22Rv1 (cell line): ENCODE measurements at regions not wholly inside any gene's neighbourhood (a gene's known extent, or its start where the extent isn't known, plus 50 kb on each side); places are given as distances from the start of the nearest gene placed in this dataset.

ENCODE experiments used
- H3K27ac ChIP-seq: fragments of 450-650 bp; 2 replicates; pipeline ENCODE4 v1.5.1; 2017
- ZFX ChIP-seq: fragments of 450-650 bp; IDR thresholded peaks from 2 replicates; pipeline ENCODE4 v1.6.1; 2017; ENCODE audit warnings: antibody characterized with exemption, borderline replicate concordance
- TF ChIP-seq, protein P1 (sequence below): fragments of 450-650 bp; IDR thresholded peaks from 2 replicates; pipeline ENCODE4 v1.5.1; 2017; ENCODE audit warnings: mild to moderate bottlenecking

DNA sequence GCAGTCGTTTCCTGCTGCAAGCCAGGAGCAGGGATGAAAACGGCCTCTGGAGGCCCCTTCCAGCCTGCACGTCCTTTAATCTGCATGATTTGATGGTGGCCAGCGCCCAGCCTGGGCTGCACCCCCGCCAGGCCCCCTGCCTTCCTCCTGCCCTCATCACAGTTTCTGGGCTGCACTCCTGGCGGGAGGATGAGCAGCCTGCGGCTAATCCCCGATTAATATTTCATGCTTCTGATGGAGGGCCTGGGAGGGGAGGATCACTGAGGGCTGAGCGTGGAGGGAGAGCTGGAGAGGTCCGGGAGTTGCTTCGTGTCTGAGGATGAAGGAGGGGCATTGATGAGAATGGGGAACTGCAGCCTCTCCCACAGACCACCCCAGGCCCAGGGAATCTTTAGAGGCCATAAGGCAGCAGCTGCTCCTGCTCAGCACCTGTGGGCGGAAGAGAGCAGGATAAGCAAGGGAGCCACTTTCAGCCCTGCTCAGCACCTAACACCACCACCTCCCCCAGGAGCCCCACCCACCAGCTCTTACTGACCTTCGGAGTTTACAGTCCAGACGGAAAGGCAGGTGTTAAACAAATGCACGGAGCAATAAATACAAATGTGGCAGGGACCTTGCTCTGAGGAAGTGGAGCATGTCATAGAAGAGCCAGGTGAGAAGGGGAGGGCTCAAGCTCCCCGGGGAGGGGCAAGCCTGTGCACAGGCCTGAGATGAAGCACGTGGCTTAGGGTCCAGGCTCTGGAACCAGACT lies 135.0 kb upstream of the NECTIN1 start:
- H3K27ac ChIP-seq = no peak overlapping the region
- TF ChIP-seq, protein P1, sequence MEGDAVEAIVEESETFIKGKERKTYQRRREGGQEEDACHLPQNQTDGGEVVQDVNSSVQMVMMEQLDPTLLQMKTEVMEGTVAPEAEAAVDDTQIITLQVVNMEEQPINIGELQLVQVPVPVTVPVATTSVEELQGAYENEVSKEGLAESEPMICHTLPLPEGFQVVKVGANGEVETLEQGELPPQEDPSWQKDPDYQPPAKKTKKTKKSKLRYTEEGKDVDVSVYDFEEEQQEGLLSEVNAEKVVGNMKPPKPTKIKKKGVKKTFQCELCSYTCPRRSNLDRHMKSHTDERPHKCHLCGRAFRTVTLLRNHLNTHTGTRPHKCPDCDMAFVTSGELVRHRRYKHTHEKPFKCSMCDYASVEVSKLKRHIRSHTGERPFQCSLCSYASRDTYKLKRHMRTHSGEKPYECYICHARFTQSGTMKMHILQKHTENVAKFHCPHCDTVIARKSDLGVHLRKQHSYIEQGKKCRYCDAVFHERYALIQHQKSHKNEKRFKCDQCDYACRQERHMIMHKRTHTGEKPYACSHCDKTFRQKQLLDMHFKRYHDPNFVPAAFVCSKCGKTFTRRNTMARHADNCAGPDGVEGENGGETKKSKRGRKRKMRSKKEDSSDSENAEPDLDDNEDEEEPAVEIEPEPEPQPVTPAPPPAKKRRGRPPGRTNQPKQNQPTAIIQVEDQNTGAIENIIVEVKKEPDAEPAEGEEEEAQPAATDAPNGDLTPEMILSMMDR = no peak
- TF ChIP-seq ZFX = no peak

DNA sequence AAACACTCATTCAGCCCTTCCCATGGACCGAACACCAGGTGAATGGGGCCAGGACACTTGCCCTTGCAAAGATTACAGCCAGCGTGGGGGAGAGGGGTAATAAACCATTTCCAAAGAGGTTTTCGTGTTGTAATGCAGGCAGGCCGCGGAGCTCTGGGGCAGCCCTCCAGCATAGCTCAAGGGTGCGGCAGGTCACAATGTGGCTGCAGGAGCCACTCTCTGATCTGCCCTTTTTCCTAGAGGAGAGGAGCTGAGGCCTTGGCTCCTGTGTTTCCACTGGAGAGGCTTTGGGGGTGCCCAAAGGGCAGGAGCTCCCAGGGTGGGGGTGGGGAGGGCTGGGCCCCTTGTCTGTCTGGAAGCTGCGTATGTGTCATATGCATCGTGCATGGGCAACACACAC lies 134.2 kb upstream of the NECTIN1 start:
- TF ChIP-seq, protein P1 = no peak
- TF ChIP-seq ZFX = no peak
- H3K27ac ChIP-seq = no peak overlapping the region

DNA sequence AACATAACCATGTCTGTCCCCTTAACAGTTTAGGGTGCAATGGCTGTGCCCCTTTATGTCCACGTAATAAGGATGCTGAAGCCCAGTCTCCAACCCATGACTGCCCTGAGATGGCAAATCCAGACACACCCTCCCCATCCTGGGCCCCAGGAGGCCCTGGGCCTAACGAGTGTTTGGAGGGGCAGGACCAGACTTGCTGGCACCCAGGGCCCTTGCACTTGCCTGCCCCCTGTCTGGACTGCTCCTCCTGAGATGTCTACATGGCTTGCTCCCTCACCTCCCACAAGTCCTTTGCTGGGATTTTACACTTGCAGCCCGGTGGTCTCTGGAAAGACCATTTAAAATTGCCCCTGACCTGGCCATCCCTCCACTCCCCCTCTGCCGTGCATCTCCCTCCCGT lies 132.2 kb upstream of the NECTIN1 start:
- TF ChIP-seq, protein P1 = no peak
- TF ChIP-seq ZFX = no peak
- H3K27ac ChIP-seq = no peak overlapping the region

DNA sequence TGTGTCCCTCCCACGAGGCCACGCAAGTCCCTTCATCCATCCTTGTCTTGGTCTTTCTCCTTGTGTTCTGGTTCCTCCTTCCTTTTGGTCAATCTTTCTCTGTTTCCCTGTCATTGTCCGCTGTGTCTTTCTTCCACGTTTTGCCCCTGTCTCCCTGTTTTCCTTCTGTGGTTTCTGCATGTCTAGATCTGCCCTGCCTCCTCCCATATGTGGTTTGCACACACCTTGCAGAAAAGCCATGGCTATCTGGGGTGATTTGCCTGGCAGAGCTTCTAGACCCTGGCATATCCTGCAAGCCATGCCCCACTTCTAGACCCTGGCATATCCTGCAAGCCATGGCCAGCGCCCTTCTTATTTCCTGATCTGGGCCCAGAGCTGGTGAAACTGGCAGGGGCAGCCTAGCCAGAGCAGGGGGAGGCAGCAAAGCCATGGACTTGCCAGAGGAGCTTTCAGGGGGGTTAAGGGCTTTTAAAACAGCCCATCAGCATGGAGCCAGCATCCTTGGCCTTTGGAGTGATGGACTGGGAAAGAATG lies 131.6 kb upstream of the NECTIN1 start:
- TF ChIP-seq, protein P1 = no peak
- TF ChIP-seq ZFX = no peak

DNA sequence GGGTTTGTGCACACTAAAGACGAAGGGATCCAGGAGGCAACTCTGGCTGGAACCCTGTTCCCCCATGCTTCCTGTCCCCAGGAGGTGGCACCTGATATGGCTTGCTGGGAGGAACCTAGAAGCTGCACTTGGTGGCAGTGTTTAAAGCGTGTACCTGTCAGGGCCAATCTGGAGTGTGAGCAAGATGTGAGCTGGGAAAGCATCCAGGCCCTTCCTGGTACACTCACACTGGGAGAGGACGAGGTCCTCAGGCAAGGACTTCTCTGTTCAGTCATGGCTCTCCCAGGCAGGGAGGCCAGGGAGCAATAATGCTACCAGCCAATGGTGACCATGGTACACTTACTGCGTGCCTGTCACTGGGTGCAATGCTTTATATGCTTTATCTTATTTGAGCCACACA lies 130.7 kb upstream of the NECTIN1 start:
- TF ChIP-seq, protein P1 = no peak
- no peak for TF ChIP-seq ZFX
- H3K27ac ChIP-seq = no peak overlapping the region

More for the DNA sequence above, 131.6 kb upstream of the NECTIN1 start:
- no peak overlapping the region for H3K27ac ChIP-seq

DNA sequence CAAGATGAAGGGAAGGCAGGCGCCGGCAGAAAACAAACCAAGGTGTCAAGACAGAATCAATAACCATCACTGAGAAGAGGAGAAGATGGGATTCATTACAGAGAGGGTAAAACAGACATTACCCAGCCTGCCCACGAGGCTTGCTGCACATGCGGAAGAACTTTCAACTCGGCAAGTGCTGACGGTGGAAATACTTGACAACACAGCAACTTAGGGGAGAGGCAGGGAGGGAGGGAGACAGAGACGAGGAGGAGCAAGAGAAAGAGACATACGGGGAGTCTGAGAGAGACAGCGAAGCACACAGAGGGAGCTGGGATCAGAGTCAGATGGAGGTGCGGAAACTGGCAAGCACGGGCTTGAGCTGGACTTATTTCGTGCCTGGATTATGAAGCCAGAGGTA lies 129.3 kb upstream of the NECTIN1 start:
- TF ChIP-seq, protein P1 = no peak
- TF ChIP-seq ZFX = no peak
- no peak overlapping the region for H3K27ac ChIP-seq
